ENCODE measurements at regions not wholly inside any gene's neighbourhood (a gene's known extent, or its start where the extent isn't known, plus 50 kb on each side); places are given as distances from the start of the nearest gene placed in this dataset.

GRCh38 chr18:70840649-70841048, 551.8 kb downstream of the SOCS6 start:
- intact Hi-C loops (cut with DNase I; ENCODE audit: low total_unique reads), result no loop called here
- no peak overlapping the region for H3K27ac ChIP-seq
- no peaks in the 10 kb centered on the region for H3K36me3 ChIP-seq
- H3K4me1 ChIP-seq, result no peaks in the 10 kb centered on the region
- no peaks in the 10 kb centered on the region for H3K9me3 ChIP-seq
- TF ChIP-seq POLR2A (IDR thresholded peaks at IDR 0.05), result no peak
- TF ChIP-seq, protein P1, sequence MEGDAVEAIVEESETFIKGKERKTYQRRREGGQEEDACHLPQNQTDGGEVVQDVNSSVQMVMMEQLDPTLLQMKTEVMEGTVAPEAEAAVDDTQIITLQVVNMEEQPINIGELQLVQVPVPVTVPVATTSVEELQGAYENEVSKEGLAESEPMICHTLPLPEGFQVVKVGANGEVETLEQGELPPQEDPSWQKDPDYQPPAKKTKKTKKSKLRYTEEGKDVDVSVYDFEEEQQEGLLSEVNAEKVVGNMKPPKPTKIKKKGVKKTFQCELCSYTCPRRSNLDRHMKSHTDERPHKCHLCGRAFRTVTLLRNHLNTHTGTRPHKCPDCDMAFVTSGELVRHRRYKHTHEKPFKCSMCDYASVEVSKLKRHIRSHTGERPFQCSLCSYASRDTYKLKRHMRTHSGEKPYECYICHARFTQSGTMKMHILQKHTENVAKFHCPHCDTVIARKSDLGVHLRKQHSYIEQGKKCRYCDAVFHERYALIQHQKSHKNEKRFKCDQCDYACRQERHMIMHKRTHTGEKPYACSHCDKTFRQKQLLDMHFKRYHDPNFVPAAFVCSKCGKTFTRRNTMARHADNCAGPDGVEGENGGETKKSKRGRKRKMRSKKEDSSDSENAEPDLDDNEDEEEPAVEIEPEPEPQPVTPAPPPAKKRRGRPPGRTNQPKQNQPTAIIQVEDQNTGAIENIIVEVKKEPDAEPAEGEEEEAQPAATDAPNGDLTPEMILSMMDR (IDR thresholded peaks at IDR 0.05), result no peak
- no peaks in the 10 kb centered on the region for H3K27me3 ChIP-seq
- no peak overlapping the region for H3K4me3 ChIP-seq
- DNase-seq, result no peak

DNA sequence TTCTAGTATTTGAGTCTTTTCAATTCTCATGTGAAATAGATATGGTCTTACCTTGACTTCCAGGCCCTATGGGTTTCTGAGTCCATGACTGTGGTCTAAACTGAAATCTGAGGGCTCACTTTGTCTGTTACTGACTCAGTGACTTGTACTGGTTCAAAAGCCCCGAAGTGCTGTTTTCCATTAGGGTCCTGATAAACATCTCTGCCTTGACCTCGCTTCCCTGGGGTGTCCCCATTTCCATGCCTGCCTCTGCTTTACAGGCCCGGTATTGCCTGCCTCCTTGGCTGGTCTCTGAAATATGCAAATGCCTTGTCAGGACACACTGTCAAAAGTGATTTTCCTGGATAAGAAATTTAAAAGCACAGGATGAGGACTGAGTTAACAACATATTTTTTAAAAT, 538.8 kb downstream of the SOCS6 start:
- TF ChIP-seq, protein P1 (IDR thresholded peaks at IDR 0.05), result no peak
- no peak for TF ChIP-seq POLR2A (IDR thresholded peaks at IDR 0.05)
- no peaks in the 10 kb centered on the region for H3K27me3 ChIP-seq
- H3K4me1 ChIP-seq, result no peaks in the 10 kb centered on the region
- intact Hi-C loops (cut with DNase I; ENCODE audit: low total_unique reads), result no loop called here
- no peak for DNase-seq
- H3K36me3 ChIP-seq, result no peaks in the 10 kb centered on the region
- no peak overlapping the region for H3K4me3 ChIP-seq
- H3K9me3 ChIP-seq, result no peaks in the 10 kb centered on the region
- H3K27ac ChIP-seq, result no peak overlapping the region

DNA sequence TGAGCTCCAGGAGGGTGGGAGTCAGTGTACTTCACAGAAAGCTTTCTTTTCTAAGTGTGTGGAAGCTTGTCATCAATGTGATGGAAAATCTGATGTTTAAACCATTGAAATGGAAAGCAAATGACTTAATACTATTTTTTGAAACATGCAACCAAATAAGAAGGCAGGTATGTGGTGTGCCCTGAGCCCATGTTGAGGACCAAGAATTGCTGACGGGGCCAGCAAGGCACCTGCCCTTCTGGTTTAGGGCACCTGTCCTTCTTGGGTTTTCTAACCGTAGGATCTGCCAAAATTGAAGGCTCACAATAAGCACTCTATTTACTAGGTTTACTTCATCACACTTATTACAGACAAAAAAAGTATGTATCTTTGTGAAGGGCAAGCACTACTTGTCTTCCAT, 537.7 kb downstream of the SOCS6 start:
- Histone ChIP-seq H3K9me3 (no peaks in the 10 kb centered on the region), H3K27me3 (no peaks in the 10 kb centered on the region), H3K4me1 (no peaks in the 10 kb centered on the region), H3K36me3 (no peaks in the 10 kb centered on the region), H3K4me3 (no peak overlapping the region), H3K27ac (no peak overlapping the region)
- intact Hi-C loops (cut with DNase I; ENCODE audit: low total_unique reads), result no loop called here
- TF ChIP-seq POLR2A (IDR thresholded peaks at IDR 0.05), result no peak
- TF ChIP-seq, protein P1 (IDR thresholded peaks at IDR 0.05), result no peak
- DNase-seq, result no peak

DNA sequence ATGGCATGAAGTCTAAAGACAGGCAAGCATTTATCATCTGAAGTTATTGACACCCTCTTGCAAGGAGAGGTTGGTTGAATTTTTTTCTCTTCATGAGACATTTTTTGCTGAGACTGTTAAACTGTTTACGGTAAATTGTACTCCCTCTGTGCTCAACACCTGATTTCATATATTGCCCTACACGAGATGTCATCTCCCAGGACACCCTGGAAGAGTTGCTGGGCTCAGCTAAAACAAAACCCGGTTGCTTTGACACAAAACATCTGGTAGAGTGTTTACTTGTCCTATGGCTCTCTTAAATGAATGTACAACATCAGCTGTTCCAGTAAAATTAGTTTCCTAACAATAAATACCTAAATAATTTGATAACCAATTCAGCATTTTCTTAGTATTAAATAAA, 533.8 kb downstream of the SOCS6 start:
- DNase-seq, result no peak
- Histone ChIP-seq H3K4me3 (no peak overlapping the region), H3K27me3 (no peaks in the 10 kb centered on the region), H3K9me3 (no peaks in the 10 kb centered on the region), H3K36me3 (no peaks in the 10 kb centered on the region), H3K4me1 (no peaks in the 10 kb centered on the region), H3K27ac (no peak overlapping the region)
- intact Hi-C loops (cut with DNase I; ENCODE audit: low total_unique reads), result no loop called here
- no peak for TF ChIP-seq POLR2A (IDR thresholded peaks at IDR 0.05)
- TF ChIP-seq, protein P1 (IDR thresholded peaks at IDR 0.05), result no peak

DNA sequence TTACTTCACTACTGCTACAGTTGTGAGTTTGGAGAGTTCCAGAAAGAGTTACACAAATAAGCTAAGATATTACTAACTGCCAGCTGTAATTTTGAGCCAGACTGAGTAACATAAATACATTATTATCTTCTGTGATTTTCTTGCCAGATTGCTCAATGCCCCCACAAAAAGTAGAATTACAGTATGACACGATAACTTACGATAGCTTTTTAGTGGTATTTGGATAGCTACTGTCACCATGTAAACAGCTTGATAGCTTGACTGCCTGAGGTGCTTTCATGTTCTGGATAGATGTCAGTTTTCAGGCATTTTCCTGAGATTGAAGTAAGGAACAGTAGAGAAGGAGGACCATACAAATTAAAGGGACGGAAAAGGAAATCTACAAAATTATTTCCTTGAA, 533.3 kb downstream of the SOCS6 start:
- Histone ChIP-seq H3K9me3 (no peaks in the 10 kb centered on the region), H3K27me3 (no peaks in the 10 kb centered on the region), H3K4me1 (no peaks in the 10 kb centered on the region), H3K36me3 (no peaks in the 10 kb centered on the region), H3K4me3 (no peak overlapping the region), H3K27ac (no peak overlapping the region)
- TF ChIP-seq, protein P1 (IDR thresholded peaks at IDR 0.05), result no peak
- TF ChIP-seq POLR2A (IDR thresholded peaks at IDR 0.05), result no peak
- intact Hi-C loops (cut with DNase I; ENCODE audit: low total_unique reads), result no loop called here
- no peak for DNase-seq

Measured in uterus (tissue), 3 donors.